ENCODE measurements at regions not wholly inside any gene's neighbourhood (a gene's known extent, or its start where the extent isn't known, plus 50 kb on each side); places are given as distances from the start of the nearest gene placed in this dataset.
"Not testable (repeated sequence)": the region's sequence is repeated elsewhere in the genome, so short reads cannot be mapped to it uniquely, and the experiment has no call there.

DNA sequence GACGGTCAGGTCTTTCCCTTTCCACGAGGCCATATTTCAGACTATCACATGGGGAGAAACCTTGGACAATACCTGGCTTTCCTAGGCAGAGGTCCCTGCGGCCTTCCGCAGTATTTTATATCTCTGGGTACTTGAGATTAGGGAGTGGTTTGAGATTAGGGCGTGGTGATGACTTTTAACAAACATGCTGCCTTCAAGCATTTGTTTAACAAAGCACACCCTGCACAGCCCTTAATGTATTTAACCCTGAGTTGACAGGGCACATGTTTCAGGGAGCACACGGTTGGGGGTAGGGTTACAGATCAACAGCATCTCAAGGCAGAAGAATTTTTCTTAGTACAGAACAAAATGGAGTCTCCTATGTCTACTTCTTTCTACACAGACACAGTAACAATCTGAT lies 80.5 kb upstream of the ST8SIA4 start:
- not testable (repeated sequence) for DNase-seq

DNA sequence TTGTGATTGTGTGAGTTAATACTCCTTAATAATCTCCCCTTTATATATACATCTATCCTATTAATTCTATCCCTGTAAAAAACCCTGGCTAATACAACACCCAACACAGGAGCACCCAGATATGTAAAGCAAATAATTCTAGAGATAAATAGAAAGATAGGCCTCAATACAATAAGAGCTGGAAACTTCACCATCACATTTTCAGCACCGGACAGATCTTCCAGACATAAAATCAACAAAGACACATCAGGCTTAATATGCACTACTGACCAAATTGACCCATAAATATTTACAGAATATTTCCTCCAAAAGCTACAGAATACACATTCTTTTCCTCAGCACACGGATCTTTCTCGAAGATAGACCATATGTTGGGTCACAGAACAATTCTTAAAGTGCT lies 71.0 kb upstream of the ST8SIA4 start:
- no peak for DNase-seq

DNA sequence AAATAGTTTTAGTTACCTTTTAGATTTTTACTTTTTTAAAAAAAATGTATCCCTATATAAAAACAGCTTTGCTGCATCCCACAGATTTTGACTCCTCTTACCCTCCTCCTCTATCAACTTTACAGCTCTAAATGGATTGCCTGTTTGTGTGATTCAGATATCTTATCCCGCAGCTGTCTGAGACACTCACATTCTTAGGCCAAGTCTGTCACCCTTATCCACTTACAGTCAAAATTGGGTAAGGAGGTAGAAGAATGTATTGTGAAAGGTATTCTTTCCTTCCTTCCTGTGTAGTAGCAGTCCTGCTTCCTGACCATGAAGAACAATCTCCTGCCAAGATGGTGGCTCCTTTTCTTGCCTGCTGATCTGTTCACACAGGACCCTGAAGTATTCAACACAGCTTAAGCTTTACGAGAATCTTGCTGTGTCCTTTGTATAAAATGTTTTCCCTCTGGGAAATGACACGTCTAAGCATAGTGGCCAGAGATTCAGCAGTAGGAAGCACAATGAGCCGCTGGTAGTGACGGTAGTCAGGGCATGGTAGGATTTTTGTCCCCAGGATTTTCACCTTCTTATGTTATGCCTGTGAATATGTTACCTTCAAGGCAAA lies 67.7 kb upstream of the ST8SIA4 start:
- no peak for DNase-seq

DNA sequence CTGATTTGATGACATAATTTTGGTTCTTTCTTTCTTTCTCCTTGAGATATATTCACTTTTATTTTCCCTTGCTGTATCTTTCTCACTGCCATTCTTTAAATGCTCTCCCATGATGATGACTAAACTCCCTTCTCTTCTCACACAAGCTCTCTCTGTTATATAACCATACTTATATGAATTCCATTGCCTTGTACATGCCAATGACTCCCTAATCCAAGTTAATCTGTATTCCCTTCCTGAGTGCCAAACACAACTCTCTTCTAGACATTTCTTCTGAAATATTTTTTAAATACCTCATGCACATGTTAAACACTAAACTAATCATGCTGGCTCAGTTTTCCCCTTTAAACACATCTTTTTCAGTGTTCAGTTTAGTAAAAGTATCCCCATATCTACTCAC lies 62.2 kb upstream of the ST8SIA4 start:
- DNase-seq, result no peak

All from NCI-H1092 treated with DMSO at 0.1 percent for 48 hours (cell line).